GF-D8 (cell line): ENCODE measurements at regions not wholly inside any gene's neighbourhood (a gene's known extent, or its start where the extent isn't known, plus 50 kb on each side); places are given as distances from the start of the nearest gene placed in this dataset.

Source experiments
- DNase-seq: peaks from one replicate; lab custom pipeline; 2025; lab: John Stamatoyannopoulos, UW

DNA sequence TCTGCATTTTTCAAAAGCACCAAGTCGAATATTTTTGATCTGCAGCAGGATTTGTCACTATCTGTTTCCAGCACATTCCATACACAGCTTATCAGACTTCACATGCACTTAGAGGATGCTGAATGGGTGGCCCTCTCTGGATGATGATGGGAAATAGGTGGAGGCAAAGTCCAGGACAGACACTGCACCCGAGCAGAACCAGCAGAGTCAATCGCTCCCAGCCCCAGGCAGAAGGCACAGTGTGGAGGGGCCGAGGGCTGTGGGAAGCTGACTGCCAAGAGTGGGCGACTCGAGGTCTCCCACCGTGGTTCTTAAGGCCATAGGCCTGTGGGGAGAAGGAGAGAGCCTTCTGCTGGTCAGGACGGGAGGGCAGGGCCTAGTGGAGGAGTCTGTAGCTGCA, 490.2 kb upstream of the MGMT start:
- no peak for DNase-seq

DNA sequence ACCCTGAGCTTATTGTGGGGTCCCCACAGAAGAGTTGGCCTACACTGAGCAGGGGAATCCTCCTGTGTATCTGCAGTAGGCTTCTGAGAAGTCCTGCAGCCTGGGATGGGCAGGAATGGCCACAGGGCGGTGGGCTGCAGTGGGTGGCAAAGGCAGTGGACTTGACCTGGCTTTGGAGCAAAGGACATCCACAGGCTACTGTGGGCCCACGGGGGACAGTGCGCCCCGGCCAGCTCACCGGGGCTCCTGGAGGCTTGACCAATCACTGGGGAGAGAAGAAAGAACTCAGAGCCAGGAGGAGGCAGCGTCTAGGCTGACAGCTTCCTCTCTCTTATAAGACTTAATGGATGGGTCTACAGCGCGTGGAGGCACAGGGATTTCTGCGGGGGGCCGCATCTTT, 488.8 kb upstream of the MGMT start:
- DNase-seq: no peak

DNA sequence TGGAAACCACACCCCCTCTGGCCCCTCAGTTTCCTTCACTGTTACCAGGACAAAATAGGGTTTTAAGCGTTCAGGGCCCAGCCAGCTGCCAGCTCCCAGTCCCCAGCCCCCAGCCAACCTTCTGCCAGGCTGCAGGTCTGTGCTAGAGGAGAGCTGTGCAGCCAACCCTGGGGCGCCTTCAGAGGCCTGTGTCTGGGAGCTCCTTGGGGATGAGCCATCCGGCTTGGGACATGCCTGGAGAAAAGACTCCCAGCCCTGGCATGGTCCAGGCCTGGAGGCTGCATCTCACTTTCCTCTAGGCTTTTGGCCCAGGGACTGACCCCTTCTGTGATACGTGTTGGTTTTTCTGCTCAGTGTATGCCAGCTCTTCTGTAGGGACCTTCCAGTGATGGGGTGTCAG, 487.6 kb upstream of the MGMT start:
- DNase-seq: no peak

DNA sequence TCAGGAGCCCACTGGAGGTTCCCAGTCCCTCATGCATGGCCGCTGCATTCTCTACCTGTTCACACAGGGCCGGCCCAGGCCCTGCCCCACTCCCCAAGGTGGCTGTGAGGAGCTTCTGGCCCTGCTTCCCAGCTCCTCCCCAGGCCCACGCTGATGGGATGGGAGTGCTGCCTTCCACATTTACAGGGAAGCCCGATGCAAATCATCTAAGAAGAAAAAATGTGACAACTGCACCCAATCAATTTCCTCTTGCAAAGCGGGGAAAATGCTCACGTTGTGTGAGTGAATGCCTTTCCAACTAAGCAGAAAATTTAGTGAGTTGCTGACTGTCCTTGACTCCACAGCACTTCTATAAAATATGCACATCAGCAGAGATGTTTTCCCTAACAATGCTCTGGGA, 485.8 kb upstream of the MGMT start:
- no peak for DNase-seq

DNA sequence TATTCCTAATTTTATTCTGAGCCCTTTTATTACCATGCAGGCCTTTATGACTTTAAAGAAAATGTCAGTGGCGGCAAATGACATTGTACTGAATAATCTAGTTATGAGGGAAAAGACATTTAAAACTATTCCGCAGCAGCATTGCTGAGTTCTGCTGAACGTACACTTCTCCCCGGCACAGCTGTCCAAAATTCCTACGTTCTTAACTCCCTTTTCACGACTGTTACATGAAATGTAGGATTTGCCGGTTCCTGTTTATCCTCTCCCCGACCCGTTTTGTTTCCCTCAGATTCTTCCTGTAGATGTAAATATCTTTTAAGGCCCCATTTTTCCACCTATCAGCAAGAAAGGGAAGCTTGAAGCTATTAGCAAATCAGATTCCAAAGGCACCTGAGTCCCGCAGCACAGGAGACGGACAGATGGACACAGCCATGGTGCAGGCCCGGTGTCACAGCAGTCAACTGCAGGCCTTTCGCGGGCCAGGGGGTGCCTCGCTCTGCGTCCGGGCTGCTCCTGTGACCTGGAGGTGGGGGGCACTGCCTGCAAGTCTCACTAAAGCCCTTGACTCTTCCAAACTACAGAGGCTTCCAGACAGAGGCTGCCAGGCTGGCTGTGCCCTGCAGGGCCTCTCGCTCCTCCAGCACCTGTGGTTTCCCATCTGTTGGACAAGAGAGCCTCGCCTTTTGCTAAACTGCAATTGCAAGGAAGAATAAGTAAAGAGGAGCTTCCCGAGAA, 485.0 kb upstream of the MGMT start:
- no peak for DNase-seq

DNA sequence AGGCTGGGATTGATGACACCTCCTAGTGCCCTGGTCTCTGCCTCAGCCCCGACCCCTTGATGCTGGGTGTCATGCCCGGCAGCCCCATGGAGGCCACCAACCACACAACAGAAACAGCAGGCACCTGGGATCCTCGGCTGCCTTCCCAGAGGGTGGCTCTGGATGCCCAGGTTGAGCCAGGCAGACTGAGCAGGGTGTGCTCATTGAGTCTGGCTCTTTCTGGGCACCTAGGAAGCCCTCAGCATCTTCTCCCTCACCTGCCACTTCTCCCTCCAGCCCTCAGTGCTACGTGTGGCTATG, 484.5 kb upstream of the MGMT start:
- no peak for DNase-seq

DNA sequence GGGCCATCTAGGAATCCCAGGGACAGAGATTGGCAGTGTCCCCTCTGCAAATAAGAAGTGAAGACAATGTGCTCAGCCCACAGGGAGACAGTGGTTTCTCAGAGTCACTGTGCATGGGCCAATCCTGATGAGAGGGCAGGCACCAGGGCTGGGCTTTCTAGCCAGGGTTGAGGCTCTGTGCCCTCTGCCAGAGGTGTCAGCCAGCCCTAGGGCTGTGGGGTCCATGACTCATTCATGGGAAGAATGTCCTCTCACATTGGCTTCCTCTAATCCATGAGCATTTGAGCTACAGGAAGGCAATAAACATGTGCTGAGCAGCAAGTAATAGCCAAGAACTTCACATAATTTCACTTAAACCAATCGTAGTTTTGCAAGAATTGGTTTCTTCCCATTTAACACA, 482.0 kb upstream of the MGMT start:
- no peak for DNase-seq

DNA sequence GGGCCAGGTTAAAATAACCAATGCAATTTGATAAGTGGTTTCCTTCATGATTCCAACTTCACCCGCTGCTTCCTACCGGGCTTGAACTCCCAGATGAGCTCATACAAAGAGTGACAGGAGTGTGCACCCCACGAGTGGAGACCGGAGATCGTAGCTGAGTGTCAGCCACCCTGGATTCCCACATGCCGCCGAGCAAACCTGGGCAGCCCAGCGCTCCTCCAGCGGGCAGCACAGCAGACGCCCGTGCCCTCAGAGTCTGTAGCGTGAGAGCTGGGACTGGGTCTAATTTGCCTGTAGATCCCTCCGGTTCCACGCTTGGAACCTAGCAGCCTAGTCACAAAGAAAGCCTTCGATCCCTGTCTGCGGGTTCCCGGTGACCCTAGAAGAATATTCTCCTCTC, 476.1 kb upstream of the MGMT start:
- no peak for DNase-seq

DNA sequence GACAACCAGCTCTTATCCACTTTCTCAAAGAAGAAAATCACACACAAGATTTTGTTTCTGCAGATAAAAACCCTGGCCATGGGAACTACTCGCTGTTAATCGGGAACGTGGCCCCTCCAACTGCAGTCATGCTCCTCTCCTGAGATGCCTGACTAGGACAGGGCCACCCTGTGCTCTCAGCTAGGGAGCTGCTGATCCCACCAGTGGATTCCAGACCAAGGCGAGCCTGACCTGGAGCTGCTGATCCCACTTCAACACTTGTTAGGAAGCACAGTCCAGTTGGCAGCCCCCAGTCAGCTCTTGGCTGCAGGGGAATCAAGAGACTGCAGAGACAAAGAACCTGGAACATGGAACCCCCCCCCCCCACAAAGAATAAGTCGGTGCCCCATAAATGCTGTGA, 474.3 kb upstream of the MGMT start:
- DNase-seq: no peak

DNA sequence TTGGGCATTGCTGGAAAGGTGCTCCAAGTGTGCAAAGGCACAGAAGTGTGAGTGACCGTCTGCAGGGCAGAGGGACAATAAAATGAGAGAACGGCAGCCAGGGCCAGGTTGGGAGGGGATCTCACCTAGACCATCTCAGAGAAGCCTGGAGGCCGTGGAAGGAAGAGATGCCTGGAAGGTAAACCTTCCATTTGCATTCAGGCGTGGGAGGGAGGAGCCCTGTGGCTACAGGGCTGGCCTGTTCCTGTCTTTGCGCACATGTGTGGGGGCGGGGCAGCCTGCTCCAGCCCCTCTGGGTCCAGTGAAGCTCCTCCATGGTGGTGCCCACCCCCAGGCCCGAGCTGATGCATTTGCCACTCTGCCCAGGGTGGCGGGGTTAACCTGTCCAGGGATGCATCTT, 473.6 kb upstream of the MGMT start:
- DNase-seq: no peak

DNA sequence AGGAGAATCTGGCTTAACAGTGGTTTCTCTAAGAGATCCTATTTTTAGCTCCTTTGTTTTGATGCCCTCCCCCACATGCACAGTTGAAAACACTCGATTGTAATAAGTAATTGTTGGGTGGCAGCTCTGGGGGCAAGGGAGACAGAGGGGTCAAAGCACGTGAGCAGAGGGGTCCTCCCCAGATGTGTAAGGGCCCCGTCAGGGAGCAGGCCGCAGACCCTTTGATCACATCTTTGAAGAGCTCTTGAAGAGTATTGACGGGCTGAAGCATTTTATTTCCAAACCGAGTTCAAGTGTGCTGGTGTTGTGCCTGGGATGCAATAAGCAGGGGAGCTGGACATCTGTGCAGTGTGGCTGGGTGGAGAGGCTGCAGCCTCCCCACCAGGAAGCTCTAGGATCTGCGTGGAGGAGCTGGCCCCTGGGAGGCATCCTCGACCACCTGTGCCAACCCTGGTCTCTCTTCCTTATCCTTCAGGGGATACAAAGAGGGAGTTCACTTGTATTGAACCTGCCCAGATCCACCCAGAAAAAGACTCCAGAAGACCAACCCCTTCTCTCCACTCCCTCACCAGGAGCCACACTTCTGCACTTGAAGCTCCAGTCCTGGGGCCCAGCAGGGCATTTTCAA, 473.0 kb upstream of the MGMT start:
- no peak for DNase-seq

DNA sequence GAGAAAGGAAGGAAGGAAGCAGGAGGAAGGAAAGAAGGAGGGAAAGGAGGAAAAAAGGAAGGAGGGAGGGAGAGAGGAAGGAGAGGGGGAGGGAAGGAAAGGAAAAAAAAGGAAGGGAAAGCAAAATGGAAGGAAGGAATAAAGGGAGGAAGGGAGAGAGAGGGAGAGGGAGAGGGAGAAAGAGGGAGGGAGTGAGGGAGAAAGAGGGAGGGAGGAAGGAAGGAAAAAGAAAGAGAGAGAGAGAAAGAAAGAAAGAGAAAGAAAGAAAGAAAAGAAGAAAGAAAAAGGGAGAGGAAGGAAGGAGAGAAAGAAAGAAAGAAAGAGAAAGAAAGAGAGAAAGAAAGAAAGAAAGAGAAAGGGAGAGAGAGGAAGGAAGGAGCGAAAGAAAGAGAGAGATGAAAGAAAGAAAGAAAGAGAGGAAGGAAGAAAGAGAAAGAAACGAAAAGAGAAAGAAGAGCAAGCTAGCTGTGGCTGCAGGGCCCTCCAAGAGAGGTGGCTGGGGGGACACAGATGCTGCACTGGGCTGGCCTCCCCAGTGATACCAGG, 472.4 kb upstream of the MGMT start:
- DNase-seq: no peak

DNA sequence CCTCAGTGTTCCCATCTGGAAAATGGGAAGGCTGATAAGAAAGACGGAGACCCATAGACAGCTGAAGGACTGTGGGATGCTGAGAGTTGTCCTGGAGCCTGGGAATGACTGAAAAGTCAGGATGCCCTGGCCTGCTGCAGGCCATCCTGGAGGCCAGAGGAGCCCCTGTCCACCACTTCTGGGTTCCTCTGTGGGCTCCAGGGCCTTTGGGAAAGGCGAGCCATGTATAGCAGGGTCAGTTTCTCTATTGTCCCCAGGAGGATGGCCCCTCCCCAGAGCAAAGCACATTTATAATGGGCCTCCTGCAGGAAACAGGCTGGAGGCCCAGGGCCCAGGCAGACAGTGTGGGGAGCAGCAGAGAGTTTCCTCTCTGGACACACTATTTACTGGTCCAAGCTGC, 471.4 kb upstream of the MGMT start:
- no peak for DNase-seq

DNA sequence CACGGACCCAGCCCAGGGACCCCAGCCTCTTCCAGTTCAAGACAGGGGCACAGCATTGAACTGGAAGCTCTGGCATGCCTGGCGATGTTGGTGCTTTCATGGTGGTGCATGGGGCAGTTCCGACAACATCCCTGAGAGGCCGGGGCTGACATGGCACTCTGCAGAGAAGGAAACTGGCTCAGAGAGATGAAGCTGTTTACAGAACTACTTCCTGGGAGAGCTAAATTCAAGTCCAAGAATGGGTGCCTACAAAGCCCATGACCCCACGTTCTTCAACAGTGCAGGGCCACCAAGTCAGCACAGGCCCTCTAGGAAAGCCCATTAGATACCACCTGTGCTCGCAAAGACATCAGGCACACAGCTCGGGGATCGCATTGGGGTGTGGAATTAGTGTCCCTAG, 470.9 kb upstream of the MGMT start:
- no peak for DNase-seq

DNA sequence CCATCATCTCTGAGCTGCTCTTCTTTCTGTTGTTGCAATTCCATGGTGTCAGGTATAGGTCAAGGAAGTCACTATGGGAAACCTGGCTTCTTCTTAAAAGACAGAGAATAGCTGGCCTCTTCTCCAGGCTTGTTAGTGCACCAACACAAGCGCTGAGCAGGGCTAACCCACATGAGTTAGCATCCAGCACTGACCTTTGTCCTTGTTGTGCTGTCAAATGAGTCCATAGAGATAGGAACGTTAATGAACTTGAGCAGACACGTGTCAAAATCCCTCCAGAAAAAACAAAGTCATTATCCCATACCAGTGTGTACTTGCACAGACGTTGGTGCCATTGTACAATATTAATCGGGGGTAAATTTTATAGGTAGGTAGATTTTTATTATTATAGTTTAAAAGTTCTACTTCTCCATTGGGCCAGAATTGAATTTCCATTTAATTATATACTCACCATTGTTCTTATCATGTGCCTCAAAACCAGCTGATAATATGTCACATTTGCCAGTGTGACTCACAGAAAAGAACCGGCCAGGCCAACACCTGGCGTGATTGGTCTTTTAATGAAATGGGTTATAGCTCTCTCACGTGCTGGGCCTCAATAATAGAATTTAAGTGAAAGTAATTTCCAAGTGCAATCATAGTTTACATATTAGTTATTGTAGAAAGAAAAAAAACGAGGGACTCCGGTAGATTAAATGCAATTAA, 468.8 kb upstream of the MGMT start:
- no peak for DNase-seq

DNA sequence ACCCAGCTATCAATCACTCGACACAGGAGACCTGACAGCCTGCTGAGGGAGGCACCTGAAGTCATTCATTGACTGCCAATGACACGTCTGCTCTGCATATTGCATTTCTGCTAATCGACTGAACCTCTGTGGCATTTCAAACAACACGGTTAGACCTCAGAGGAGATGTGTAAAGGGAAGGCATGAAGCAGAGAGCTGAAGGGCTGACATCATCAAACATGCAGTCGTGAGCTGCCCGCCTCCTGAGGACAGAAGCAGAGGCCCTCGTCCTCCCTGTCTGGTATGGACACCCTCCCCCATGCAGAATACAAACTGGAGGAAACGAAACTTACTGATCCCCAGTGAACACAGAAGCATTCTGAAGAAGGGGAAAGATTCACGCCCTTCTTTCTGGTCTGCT, 462.6 kb upstream of the MGMT start:
- DNase-seq: no peak

DNA sequence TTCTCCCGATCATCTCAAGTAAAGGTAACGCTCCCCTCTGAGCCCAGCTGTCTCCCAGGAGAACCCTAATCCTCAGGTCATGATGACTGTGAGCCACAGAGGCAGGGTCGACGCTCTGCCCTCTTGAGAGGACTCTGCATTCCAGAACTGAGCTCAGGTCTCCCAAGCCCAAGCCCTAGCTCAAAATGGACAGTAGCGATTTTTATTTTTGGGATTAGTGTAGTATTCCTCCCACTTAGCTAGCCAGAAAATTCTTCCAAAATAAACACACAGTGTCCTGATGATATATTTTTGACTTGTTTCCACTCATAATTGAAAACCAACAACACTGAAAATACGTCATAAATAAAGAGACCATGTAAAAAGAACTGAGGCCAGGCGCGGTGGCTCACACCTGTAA, 462.0 kb upstream of the MGMT start:
- no peak for DNase-seq

DNA sequence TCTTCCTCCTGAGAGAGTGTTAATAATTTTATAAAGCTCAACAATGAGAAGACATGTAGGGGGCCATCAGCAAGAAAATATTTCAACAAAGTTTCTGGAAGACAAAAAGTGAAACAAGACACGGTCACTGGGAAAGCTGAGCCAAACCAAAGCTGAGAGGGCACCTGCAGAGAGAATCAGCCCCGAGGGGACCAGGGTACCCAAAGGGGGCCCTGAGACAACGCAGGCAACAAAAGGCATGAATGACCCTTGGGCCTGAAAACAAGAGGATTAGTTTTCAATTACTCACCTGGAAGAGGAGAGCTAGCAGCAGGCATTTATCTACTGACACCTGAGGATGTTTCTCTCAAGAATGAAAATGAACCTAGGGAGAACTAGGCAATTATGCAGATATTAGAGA, 461.2 kb upstream of the MGMT start:
- no peak for DNase-seq

DNA sequence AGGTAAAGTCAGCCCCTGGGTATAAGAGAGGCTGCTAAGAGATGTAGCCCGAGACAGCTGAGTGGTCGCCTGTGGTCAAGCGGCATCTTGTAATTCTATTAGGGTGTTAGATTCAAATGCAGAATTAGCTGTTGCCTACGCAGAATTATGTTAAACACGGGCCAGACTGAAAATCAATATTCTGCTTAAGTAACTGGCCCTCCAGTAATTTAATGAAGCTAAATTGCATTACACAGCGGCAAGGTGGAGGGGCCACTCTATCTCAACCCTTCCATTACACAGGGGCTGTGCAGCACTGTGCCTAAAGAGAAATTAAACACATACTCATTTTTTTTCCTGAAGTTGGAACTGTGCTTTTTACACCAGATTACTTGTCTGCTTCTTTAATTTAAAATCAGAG, 448.5 kb upstream of the MGMT start:
- no peak for DNase-seq

DNA sequence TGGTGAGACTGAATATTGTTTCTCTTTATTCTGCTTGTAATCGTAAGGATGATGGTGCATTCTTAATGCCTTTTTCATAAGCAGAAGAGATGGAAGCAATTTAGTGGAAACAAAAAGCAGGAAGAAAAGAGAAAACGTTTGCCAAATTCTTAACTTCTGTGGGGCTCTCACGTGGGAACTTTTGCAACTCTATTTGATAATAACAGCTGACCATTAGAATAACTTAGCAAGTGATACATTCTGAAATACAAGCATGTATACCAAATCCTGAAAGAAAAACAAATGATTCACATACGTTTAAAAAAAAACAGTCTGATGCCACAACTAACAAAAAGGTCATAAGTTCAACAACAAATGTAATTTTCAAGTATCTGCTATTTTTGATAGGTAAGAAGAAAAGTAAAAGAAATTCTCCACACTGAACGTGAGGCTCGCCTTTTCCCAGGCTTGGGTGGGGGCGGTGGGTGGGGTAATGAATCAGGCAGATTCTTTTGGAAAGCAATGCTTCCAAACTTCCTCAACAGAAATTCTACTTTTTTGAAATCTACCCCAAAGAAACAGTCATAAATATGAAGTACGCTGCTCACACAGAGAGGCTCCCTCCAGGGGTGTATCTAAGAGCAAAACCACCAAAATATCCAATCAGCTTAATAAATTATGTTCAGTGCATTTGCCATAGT, 446.2 kb upstream of the MGMT start:
- DNase-seq: no peak

DNA sequence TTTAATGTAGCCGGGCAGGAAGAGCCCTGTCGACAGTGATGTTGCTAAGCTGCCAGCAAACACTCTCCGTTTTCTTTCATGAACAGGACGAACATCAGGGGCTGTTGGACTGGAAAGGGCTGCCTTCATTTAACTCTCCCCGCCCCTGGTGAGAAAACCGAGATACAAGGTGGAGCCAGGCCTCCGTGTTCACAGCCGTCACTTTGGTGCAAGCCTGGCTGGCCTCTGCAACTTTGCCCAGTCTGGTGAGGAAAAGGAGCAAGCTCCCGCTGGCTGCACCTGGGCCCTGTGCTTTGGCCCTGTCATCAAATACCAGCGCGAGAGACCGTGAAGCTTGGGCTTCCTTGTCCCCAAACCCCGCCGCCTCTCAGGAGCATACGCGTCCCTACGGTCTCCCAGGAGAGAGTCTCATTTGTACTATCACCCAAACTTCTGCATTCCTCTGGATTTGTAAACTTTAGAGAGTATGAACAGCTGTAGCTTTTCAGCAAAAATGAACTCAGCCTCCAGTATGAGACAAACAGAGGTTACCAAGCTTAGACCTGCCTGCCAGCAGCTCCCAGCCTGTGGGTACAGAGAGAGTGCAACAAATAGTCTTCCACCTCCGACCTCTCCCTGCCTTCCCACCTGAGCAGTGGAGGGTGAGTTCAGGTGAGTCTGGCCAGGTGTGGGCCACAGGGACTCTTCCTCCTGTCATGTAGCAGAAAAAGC, 445.3 kb upstream of the MGMT start:
- DNase-seq: no peak

DNA sequence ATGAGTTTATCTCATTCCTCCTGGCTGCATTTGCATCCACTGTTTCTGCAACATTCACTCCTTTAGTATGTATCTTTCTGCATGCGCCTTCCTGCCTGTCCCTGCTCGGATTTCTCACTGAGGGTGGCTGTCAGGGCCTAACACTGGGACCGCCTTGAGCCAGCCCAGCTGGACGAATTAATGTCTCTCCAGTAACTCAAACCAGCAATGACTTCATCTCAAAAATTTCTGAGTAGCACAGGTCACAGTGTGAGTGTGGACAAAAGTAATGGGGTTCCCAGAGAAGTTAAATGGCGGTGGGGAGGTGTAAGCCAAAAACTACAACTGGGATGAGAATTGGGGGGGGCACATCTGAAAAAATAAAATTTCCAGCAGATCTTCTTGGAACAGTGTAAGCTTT, 444.0 kb upstream of the MGMT start:
- DNase-seq: no peak
